ENCODE measurements at regions not wholly inside any gene's neighbourhood (a gene's known extent, or its start where the extent isn't known, plus 50 kb on each side); places are given as distances from the start of the nearest gene placed in this dataset.

GRCh38 chr13:111973605-111974340 lies 93.2 kb upstream of the SOX1 start:
- no peak for DNase-seq

GRCh38 chr13:111974341-111974640 lies 92.7 kb upstream of the SOX1 start:
- no peak for DNase-seq

GRCh38 chr13:111975539-111976473 lies 91.1 kb upstream of the SOX1 start:
- no peak for DNase-seq

GRCh38 chr13:111976474-111977178 lies 90.3 kb upstream of the SOX1 start:
- no peak for DNase-seq

GRCh38 chr13:111977179-111977506 lies 89.8 kb upstream of the SOX1 start:
- DNase-seq: no peak

GRCh38 chr13:111978546-111978945 lies 88.4 kb upstream of the SOX1 start:
- DNase-seq: no peak

GRCh38 chr13:111980146-111980929 lies 86.6 kb upstream of the SOX1 start:
- DNase-seq: no peak

GRCh38 chr13:111981006-111981405 lies 85.9 kb upstream of the SOX1 start:
- no peak for DNase-seq

- no peak for DNase-seq
Measured at GRCh38 chr13:111981446-111982165, 85.3 kb upstream of the SOX1 start.

- DNase-seq: no peak
Measured at GRCh38 chr13:111984349-111984748, 82.6 kb upstream of the SOX1 start.

- no peak for DNase-seq
Measured at GRCh38 chr13:111990362-111990761, 76.6 kb upstream of the SOX1 start.

- DNase-seq: no peak
Measured at GRCh38 chr13:111992911-111993310, 74.0 kb upstream of the SOX1 start.

- no peak for DNase-seq
Measured at GRCh38 chr13:111993691-111994090, 73.3 kb upstream of the SOX1 start.

- no peak for DNase-seq
Measured at GRCh38 chr13:111994578-111994977, 72.4 kb upstream of the SOX1 start.

GRCh38 chr13:111999352-111999751 lies 67.6 kb upstream of the SOX1 start:
- DNase-seq: no peak

GRCh38 chr13:112000888-112001287 lies 66.1 kb upstream of the SOX1 start:
- no peak for DNase-seq

- no peak for DNase-seq
Measured at GRCh38 chr13:112001571-112001970, 65.4 kb upstream of the SOX1 start.

GRCh38 chr13:112003396-112003795 lies 63.6 kb upstream of the SOX1 start:
- no peak for DNase-seq

GRCh38 chr13:112003941-112004340 lies 63.0 kb upstream of the SOX1 start:
- no peak for DNase-seq

- DNase-seq: no peak
Measured at GRCh38 chr13:112005925-112006324, 61.0 kb upstream of the SOX1 start.

- DNase-seq: no peak
Measured at GRCh38 chr13:112007191-112007590, 59.8 kb upstream of the SOX1 start.

GRCh38 chr13:112010714-112011113 lies 56.2 kb upstream of the SOX1 start:
- no peak for DNase-seq

Data from GF-D8 (cell line).